Stimulated activated CD8-positive, alpha-beta memory T cell treated with anti-CD3 and anti-CD28 coated beads, Interleukin-15, amount 100 ng/mL, for 4 hours (primary cell): ENCODE measurements at regions not wholly inside any gene's neighbourhood (a gene's known extent, or its start where the extent isn't known, plus 50 kb on each side); places are given as distances from the start of the nearest gene placed in this dataset.
A peak's percentile ranks its signal among the peaks of the same experiment; 100 is the strongest.
"Not testable (repeated sequence)": the region's sequence is repeated elsewhere in the genome, so short reads cannot be mapped to it uniquely, and the experiment has no call there.

ENCODE experiments used
- DNase-seq, 2 donors: peaks; one replicate each; pipeline ENCODE4 v3.0.0-alpha.2; 2020; ENCODE audit warnings: low read depth in 2 of 2

GRCh38 chr4:131635191-131635590 is 1513.9 kb upstream of the PCDH10 start:
- no peak for DNase-seq

DNA sequence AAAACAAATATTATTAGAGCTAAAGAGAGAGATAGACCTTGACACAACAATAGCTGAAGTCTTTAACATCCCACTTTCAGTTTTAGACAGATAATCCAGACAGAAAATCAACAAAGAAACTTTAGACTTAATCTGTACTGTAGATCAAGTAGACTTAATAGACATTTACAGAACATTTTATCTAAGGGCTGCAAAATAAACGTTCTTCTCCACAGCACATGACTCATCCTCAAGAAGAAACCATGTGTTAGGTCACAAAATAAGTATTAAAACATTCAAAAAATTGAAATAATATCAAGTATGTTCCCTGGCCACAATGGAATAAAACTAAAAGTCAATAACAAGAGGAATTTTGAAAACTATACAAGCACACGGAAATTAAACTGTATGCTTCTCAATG is 1510.3 kb upstream of the PCDH10 start:
- DNase-seq, result no peak

- no peak for DNase-seq
Measured at GRCh38 chr4:131644619-131645018, 1504.5 kb upstream of the PCDH10 start.

DNA sequence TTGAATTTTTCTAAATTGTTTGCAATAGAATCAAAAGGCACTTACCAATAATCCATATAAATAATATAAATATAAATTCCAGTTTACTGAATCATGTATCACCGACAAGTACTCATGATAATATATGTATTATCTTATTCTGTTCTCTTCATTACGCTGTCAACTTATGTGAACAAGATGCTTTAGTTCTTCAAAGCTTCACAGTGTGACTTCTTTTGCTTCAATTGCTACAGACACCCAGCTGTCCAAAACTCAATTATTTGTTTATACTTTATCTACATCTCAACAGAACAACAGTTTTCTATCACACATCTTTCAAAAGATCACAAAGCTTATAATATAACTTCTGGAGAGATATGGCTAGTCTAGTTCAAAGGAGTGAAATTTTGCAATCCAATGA is 1499.9 kb upstream of the PCDH10 start:
- DNase-seq, result no peak

DNA sequence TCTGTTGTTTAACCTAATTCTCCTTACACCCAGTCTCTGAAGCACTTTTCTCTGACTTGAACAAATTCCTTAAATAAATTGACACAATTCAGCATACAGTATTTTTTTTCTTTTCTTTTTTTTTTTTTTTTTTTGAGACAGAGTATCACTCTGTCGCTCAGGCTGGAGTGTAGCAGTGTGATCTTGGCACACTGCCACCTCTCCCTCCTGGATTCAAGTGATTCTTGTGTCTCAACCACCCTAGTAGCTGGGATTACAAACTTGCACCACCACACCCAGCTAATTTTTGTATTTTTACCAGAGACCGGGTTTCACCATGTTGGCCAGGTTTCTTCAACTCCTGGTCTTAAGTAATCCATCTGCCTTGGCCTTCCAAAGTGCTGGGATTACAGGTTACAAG is 1498.1 kb upstream of the PCDH10 start:
- no peak for DNase-seq

DNA sequence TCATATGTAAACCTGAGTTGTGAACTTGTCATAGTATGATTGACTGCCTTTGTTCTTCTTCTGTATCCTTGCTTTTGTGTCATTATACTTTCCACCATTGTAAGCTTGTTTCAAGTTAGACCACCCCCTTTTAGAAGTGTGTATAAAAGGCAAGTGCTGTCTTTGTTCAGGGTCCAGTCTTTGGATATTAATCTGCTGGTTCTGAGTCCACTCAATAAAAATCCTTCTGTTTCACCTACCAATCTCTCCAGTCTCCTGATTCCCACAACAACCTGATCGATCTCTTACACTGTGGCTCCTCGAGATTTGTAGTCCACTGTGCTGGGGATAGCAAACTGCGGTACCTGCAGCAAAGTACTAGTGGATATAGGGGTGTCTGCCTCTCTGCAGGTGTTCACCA is 1465.8 kb upstream of the PCDH10 start:
- DNase-seq, result not testable (repeated sequence)

GRCh38 chr4:131721883-131722282 is 1427.2 kb upstream of the PCDH10 start:
- DNase-seq, result no peak

DNA sequence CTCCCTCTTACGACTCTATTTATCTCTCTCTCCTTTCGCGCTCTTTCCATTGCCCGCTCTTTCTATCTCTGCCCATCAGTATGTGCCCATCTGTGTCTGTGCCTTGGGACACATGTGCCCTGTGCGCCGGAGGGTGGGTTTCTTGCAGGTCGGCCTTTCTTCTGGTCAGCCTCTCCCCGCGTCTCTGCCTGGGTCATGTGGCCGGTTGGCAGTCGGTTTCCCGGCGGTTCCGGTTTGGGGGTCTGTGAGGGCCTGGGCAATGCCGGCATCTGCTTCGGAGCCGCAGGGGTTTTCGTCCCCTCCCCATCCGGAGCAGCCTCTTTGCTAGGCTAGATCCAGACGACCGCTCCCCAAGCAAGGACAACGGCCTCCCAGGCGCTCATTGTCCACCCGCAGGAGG is 1426.0 kb upstream of the PCDH10 start:
- not testable (repeated sequence) for DNase-seq

DNA sequence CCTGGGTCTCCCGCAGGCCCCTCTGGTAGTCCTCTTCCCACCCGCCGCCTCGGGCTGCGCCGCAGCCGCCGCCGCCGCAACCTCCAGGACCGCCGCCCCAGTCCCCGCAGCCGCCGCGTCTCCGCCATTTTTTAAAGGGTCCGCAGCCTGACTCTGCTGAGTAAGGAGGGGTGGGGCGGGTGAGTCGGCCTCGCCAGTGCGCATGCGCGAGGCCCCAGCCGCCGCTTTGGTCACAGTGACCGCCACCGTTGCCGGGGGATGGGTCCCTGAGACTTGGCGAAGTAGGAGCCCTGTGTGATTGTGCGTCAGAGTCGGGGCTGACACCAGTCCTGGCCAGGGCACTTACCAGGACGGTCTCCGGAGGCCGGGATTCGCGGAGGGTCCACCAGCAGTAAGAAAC is 1424.2 kb upstream of the PCDH10 start:
- DNase-seq, result peak in 1 of 2 donors; percentile 16

- not testable (repeated sequence) for DNase-seq
Measured at GRCh38 chr4:131725521-131725920, 1423.6 kb upstream of the PCDH10 start.

- not testable (repeated sequence) for DNase-seq
Measured at GRCh38 chr4:131726940-131727339, 1422.2 kb upstream of the PCDH10 start.

DNA sequence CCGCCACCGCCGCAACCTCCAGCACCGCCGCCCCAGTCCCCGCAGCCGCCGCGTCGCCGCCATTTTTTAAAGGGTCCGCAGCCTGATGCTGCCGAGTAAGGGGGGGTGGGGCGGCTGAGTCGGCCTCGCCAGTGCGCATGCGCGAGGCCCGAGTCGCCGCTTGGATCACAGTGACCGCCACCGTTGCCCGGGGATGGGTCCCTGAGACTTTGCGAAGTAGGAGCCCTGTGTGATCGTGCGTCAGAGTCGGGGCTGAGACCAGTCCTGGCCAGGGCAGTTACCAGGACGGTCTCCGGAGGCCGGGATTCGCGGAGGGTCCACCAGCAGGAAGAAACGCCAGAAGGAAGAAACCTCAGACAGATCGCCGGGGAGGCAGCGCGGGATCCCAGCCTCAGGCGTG is 1421.7 kb upstream of the PCDH10 start:
- DNase-seq, result not testable (repeated sequence)

DNA sequence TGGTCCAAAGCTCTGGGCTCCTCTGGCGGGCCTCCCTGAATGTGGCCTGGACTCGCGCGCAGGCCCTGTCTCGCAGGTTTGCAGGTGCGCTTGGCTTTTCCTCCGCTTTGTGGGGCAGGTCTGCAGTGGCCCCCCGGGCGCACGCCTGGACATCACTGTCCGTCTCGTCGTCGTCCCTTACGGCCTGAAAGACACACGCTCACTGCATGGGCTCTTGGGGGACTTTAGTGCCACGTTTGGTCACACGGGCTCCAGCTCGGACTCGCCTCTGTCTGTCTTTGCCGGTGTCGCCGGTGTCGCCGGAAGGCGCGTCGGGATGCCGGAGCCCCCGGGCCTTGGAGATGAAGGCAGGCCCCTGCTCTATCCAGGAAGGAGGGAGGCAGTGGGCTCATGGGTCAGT is 1419.9 kb upstream of the PCDH10 start:
- not testable (repeated sequence) for DNase-seq

DNA sequence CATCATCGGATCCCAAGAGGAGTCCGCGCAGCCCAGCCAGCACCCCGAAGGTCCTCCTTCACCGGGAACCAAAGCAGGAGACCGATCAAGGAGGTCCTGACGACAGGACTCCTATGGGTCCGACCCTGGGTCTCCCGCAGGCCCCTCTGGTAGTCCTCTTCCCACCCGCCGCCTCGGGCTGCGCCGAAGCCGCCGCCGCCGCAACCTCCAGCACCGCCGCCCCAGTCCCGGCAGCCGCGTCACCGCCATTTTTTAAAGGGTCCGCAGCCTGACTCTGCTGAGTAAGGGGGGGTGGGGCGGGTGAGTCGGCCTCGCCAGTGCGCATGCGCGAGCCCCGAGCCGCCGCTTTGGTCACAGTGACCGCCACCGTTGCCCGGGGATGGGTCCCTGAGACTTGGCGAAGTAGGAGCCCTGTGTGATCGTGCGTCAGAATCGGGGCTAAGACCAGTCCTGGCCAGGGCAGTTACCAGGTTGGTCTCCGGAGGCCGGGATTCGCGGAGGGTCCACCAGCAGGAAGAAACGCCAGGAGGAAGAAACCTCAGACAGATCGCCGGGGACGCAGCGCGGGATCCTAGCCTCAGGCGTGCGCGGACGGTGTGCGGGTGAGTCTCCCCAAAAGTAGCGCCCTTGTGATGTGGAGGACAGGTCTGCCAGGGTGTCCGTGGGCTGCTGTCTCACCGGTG is 1419.2 kb upstream of the PCDH10 start:
- not testable (repeated sequence) for DNase-seq

- DNase-seq, result not testable (repeated sequence)
Measured at GRCh38 chr4:131730574-131730973, 1418.5 kb upstream of the PCDH10 start.

GRCh38 chr4:131732034-131732630 is 1417.0 kb upstream of the PCDH10 start:
- not testable (repeated sequence) for DNase-seq

GRCh38 chr4:131734321-131734720 is 1414.8 kb upstream of the PCDH10 start:
- not testable (repeated sequence) for DNase-seq

GRCh38 chr4:131734851-131735385 is 1414.2 kb upstream of the PCDH10 start:
- DNase-seq, result peak in 1 of 2 donors; percentile 8

- not testable (repeated sequence) for DNase-seq
Measured at GRCh38 chr4:131738991-131739390, 1410.1 kb upstream of the PCDH10 start.

- not testable (repeated sequence) for DNase-seq
Measured at GRCh38 chr4:131741836-131742235, 1407.3 kb upstream of the PCDH10 start.

- not testable (repeated sequence) for DNase-seq
Measured at GRCh38 chr4:131742536-131743205, 1406.4 kb upstream of the PCDH10 start.

- DNase-seq, result not testable (repeated sequence)
Measured at GRCh38 chr4:131743348-131743747, 1405.7 kb upstream of the PCDH10 start.

GRCh38 chr4:131747203-131747602 is 1401.9 kb upstream of the PCDH10 start:
- not testable (repeated sequence) for DNase-seq
